ENCODE measurements at regions not wholly inside any gene's neighbourhood (a gene's known extent, or its start where the extent isn't known, plus 50 kb on each side); places are given as distances from the start of the nearest gene placed in this dataset.

GRCh38 chr12:25875661-25876060 lies 82.8 kb upstream of the RASSF8 start:
- Histone ChIP-seq H3K4me3 (ENCODE audit: low read length) (no peak overlapping the region), H3K9me3 (replicated peaks; ENCODE audit: insufficient read depth, low read length) (no peaks in the 10 kb centered on the region), H3K27ac (ENCODE audit: low read length) (no peak overlapping the region), H3K9ac (ENCODE audit: low read length) (no peak overlapping the region), H3K4me1 (ENCODE audit: low read length) (no peaks in the 10 kb centered on the region), H3K27me3 (replicated peaks; ENCODE audit: insufficient read depth, low read length) (no peaks in the 10 kb centered on the region), H2AFZ (ENCODE audit: low read length) (no peak overlapping the region), H4K20me1 (ENCODE audit: insufficient read depth, low read length) (no peaks in the 10 kb centered on the region), H3F3A (ENCODE audit: insufficient read depth, low read length) (no peaks in the 10 kb centered on the region), H3K9me2 (replicated peaks; ENCODE audit: insufficient read depth, low read length) (no peaks in the 10 kb centered on the region), H3K79me2 (ENCODE audit: low read length) (no peaks in the 10 kb centered on the region), H3K36me3 (replicated peaks; ENCODE audit: insufficient read depth, low read length) (no peaks in the 10 kb centered on the region), H3K4me2 (ENCODE audit: low read depth, low read length) (no peak overlapping the region)
- DNase-seq, result no peak
- no peak for TF ChIP-seq EZH2 (optimal IDR thresholded peaks at IDR 0.05; ENCODE audit: low read depth, low read length)
- no peak for TF ChIP-seq CTCF (IDR thresholded peaks at IDR 0.05; ENCODE audit: low read length)
- no peak for TF ChIP-seq EZH2phosphoT487 (IDR thresholded peaks at IDR 0.05; ENCODE audit: low read length)

DNA sequence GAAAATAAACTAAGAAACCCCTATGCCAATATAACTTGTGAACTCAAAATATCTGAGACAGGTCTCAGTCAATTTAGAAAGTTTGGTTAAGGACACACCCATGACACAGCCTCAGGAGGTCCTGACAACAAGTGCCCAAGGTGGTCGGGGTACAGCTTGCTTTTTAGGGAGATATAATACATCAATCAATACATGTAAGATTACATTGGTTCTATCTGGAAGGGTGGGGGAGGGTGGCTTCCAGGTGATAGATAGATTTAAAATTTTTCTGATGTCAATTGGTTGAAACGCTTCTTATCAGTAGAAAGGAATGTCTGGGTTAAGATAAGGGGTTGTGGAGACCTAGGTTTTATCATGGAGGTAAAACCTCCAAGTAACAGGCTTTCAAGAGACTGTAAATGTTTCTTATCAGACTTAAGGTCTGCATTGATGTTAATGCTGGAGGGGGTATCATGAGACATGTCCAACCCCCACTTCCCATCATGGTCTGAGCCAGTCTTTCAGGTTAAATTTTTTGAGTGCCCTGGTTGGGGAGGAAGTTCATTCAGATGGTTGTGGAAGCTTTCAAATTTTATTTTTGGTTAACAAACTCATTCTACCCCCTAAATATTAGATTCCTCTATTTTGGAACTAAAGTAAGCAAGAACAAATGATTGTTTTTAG lies 82.0 kb upstream of the RASSF8 start:
- Histone ChIP-seq H3K27me3 (replicated peaks; ENCODE audit: insufficient read depth, low read length) (no peaks in the 10 kb centered on the region), H3F3A (ENCODE audit: insufficient read depth, low read length) (no peaks in the 10 kb centered on the region), H3K9me2 (replicated peaks; ENCODE audit: insufficient read depth, low read length) (no peaks in the 10 kb centered on the region), H3K27ac (ENCODE audit: low read length) (no peak overlapping the region), H3K79me2 (ENCODE audit: low read length) (no peaks in the 10 kb centered on the region), H3K4me1 (ENCODE audit: low read length) (no peaks in the 10 kb centered on the region), H3K4me3 (ENCODE audit: low read length) (no peak overlapping the region), H4K20me1 (ENCODE audit: insufficient read depth, low read length) (no peaks in the 10 kb centered on the region), H3K4me2 (ENCODE audit: low read depth, low read length) (no peak overlapping the region), H2AFZ (ENCODE audit: low read length) (no peak overlapping the region), H3K9ac (ENCODE audit: low read length) (no peak overlapping the region), H3K36me3 (replicated peaks; ENCODE audit: insufficient read depth, low read length) (no peaks in the 10 kb centered on the region), H3K9me3 (replicated peaks; ENCODE audit: insufficient read depth, low read length) (no peaks in the 10 kb centered on the region)
- no peak for DNase-seq
- no peak for TF ChIP-seq EZH2 (optimal IDR thresholded peaks at IDR 0.05; ENCODE audit: low read depth, low read length)

GRCh38 chr12:25877446-25877845 lies 81.0 kb upstream of the RASSF8 start:
- H3K79me2 ChIP-seq (ENCODE audit: low read length), result no peaks in the 10 kb centered on the region
- no peaks in the 10 kb centered on the region for H3K36me3 ChIP-seq (replicated peaks; ENCODE audit: insufficient read depth, low read length)
- no peaks in the 10 kb centered on the region for H3F3A ChIP-seq (ENCODE audit: insufficient read depth, low read length)
- DNase-seq, result no peak
- H2AFZ ChIP-seq (ENCODE audit: low read length), result no peak overlapping the region
- no peaks in the 10 kb centered on the region for H3K4me1 ChIP-seq (ENCODE audit: low read length)
- no peak overlapping the region for H3K9ac ChIP-seq (ENCODE audit: low read length)
- no peak overlapping the region for H3K27ac ChIP-seq (ENCODE audit: low read length)
- TF ChIP-seq EZH2phosphoT487 (IDR thresholded peaks at IDR 0.05; ENCODE audit: low read length) (no peak), CTCF (IDR thresholded peaks at IDR 0.05; ENCODE audit: low read length) (no peak), EZH2 (optimal IDR thresholded peaks at IDR 0.05; ENCODE audit: low read depth, low read length) (no peak)
- no peaks in the 10 kb centered on the region for H4K20me1 ChIP-seq (ENCODE audit: insufficient read depth, low read length)
- H3K27me3 ChIP-seq (replicated peaks; ENCODE audit: insufficient read depth, low read length), result no peaks in the 10 kb centered on the region
- no peaks in the 10 kb centered on the region for H3K9me3 ChIP-seq (replicated peaks; ENCODE audit: insufficient read depth, low read length)
- H3K9me2 ChIP-seq (replicated peaks; ENCODE audit: insufficient read depth, low read length), result no peaks in the 10 kb centered on the region
- H3K4me2 ChIP-seq (ENCODE audit: low read depth, low read length), result no peak overlapping the region
- H3K4me3 ChIP-seq (ENCODE audit: low read length), result no peak overlapping the region

DNA sequence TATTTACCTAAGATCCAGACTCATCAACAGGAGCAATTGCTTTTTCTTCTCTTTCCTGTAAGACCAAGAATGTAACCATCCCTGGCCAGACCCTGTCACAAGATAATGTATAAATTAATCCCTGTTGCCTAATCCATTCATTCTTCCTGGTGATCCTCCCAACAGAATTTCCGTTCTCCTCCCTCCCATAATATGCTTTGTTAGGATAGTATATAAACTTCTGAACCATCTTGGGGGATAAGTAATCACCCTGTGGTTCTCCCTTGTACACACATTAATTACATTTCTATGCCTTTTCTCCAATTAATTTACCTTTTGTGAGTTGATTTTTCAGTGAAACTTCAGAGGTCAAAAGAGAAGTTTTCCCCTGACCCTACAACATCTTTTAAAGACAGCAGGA lies 76.2 kb upstream of the RASSF8 start:
- TF ChIP-seq EZH2 (optimal IDR thresholded peaks at IDR 0.05; ENCODE audit: low read depth, low read length), result no peak
- TF ChIP-seq EZH2phosphoT487 (IDR thresholded peaks at IDR 0.05; ENCODE audit: low read length), result no peak
- no peak for TF ChIP-seq CTCF (IDR thresholded peaks at IDR 0.05; ENCODE audit: low read length)
- no peaks in the 10 kb centered on the region for H3K36me3 ChIP-seq (replicated peaks; ENCODE audit: insufficient read depth, low read length)
- no peaks in the 10 kb centered on the region for H3F3A ChIP-seq (ENCODE audit: insufficient read depth, low read length)
- no peaks in the 10 kb centered on the region for H3K9me2 ChIP-seq (replicated peaks; ENCODE audit: insufficient read depth, low read length)
- no peak overlapping the region for H3K4me3 ChIP-seq (ENCODE audit: low read length)
- no peaks in the 10 kb centered on the region for H3K27me3 ChIP-seq (replicated peaks; ENCODE audit: insufficient read depth, low read length)
- H2AFZ ChIP-seq (ENCODE audit: low read length), result no peak overlapping the region
- no peaks in the 10 kb centered on the region for H4K20me1 ChIP-seq (ENCODE audit: insufficient read depth, low read length)
- no peaks in the 10 kb centered on the region for H3K4me1 ChIP-seq (ENCODE audit: low read length)
- H3K4me2 ChIP-seq (ENCODE audit: low read depth, low read length), result no peak overlapping the region
- no peak overlapping the region for H3K9ac ChIP-seq (ENCODE audit: low read length)
- H3K9me3 ChIP-seq (replicated peaks; ENCODE audit: insufficient read depth, low read length), result no peaks in the 10 kb centered on the region
- no peak for DNase-seq
- no peak overlapping the region for H3K27ac ChIP-seq (ENCODE audit: low read length)
- no peaks in the 10 kb centered on the region for H3K79me2 ChIP-seq (ENCODE audit: low read length)

Measured in MM.1S (cell line).